ENCODE measurements at regions not wholly inside any gene's neighbourhood (a gene's known extent, or its start where the extent isn't known, plus 50 kb on each side); places are given as distances from the start of the nearest gene placed in this dataset.
A peak's percentile ranks its signal among the peaks of the same experiment; 100 is the strongest.

DNA sequence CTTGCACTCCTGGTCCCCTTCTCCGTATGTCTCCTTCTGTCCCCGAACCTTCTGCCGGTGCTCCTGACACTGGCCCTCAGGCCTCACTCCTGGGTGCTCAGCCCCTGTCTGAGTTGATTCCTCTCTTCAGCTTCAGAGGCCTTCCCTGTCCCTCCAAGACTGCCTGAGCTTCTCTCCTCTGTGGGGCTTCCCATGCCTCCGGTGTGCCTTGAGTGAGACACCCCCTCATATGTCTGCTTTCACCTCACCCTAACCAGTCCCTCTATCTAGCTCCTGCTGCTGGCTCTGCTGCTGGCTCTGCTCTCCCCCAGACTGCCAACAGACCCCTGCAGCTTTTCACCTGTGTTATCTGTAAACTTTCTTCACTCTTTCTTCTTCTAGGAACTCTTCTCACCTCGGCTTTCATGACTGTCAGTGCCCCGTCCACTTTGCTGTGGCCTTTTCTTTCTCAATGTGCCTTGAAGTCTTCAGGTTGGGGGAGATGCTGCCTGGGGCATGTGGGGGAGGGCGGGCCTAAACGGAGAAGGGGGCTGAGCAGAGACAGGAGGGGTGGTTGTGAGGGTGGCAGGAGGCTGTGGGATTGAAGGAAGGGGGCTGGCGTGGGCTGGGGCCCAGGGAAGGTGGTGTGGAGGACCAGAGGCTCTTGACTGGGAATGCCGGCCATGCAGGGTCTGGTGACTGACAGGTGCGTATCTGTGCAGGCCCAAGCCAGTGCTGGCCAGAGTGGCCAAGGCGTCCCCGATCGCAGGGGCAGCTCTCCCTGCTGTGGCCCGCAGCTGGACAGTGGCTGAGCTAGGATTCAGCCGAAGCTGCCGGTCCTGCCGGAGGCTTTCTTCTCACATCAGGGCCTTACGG lies 81.3 kb downstream of the METRNL start:
- H3K4me3 ChIP-seq = no peak overlapping the region
- H3K4me1 ChIP-seq = no peaks in the 10 kb centered on the region
- H3K9me3 ChIP-seq = no peaks in the 10 kb centered on the region
- no peaks in the 10 kb centered on the region for H3K36me3 ChIP-seq (ENCODE audit: low read depth, missing control alignments)
- no peak for TF ChIP-seq POLR2A (IDR thresholded peaks at IDR 0.05)
- TF ChIP-seq, protein P1, sequence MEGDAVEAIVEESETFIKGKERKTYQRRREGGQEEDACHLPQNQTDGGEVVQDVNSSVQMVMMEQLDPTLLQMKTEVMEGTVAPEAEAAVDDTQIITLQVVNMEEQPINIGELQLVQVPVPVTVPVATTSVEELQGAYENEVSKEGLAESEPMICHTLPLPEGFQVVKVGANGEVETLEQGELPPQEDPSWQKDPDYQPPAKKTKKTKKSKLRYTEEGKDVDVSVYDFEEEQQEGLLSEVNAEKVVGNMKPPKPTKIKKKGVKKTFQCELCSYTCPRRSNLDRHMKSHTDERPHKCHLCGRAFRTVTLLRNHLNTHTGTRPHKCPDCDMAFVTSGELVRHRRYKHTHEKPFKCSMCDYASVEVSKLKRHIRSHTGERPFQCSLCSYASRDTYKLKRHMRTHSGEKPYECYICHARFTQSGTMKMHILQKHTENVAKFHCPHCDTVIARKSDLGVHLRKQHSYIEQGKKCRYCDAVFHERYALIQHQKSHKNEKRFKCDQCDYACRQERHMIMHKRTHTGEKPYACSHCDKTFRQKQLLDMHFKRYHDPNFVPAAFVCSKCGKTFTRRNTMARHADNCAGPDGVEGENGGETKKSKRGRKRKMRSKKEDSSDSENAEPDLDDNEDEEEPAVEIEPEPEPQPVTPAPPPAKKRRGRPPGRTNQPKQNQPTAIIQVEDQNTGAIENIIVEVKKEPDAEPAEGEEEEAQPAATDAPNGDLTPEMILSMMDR (IDR thresholded peaks at IDR 0.05) = no peak
- no peak overlapping the region for H3K27ac ChIP-seq
- no peaks in the 10 kb centered on the region for H3K27me3 ChIP-seq
- WGBS, 2 donors = 88 to 90% methylated on average over 17 to 19 of the region's 19 CpGs
- peak; percentile 10 for DNase-seq
- intact Hi-C loops (cut with DNase I; ENCODE audit: low total_unique reads) = no loop called here

DNA sequence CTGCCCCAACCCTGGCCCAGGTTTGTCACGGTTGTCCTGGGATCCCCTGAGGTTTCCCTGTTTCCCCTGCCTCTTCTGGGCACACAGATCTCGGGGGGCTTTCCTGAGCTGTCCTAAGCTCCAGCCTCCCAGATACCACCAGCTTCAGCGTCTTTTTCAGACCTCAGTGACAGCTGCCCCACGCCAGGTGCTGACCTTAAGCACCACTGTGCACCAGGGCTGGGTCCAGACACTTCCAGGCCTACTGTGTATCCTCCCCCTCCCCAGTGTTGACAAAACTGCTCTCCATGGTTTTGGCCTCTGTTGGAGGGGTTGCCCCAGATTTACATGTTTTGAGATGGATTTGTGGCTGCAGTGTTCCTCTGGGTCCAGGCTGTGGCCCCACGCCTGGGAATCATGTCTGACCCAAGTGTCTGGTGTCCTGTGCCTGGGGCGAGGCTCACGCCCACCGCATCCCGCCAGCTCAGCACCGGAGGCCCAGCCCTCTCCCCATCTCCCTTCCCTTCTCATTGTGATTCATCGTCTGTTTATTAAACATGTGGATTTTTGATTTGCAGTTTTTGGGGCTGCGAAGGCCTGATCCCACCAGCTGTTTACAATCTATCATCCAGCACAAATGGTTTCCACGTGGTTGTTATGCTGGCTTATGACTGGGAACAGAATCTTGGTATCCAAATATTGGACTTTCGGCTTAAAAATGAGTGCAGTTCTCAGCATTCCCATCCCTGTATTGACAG lies 82.1 kb downstream of the METRNL start:
- Histone ChIP-seq H3K27ac (no peak overlapping the region), H3K4me1 (no peaks in the 10 kb centered on the region), H3K9me3 (no peaks in the 10 kb centered on the region), H3K36me3 (ENCODE audit: low read depth, missing control alignments) (no peaks in the 10 kb centered on the region), H3K27me3 (no peaks in the 10 kb centered on the region), H3K4me3 (no peak overlapping the region)
- TF ChIP-seq, protein P1 (IDR thresholded peaks at IDR 0.05) = no peak
- no peak for TF ChIP-seq POLR2A (IDR thresholded peaks at IDR 0.05)
- peak; percentile 15 for DNase-seq
- 86 to 88% methylated on average over 13 to 14 of the region's 14 CpGs for WGBS, 2 donors
- intact Hi-C loops (cut with DNase I; ENCODE audit: low total_unique reads) = no loop called here

DNA sequence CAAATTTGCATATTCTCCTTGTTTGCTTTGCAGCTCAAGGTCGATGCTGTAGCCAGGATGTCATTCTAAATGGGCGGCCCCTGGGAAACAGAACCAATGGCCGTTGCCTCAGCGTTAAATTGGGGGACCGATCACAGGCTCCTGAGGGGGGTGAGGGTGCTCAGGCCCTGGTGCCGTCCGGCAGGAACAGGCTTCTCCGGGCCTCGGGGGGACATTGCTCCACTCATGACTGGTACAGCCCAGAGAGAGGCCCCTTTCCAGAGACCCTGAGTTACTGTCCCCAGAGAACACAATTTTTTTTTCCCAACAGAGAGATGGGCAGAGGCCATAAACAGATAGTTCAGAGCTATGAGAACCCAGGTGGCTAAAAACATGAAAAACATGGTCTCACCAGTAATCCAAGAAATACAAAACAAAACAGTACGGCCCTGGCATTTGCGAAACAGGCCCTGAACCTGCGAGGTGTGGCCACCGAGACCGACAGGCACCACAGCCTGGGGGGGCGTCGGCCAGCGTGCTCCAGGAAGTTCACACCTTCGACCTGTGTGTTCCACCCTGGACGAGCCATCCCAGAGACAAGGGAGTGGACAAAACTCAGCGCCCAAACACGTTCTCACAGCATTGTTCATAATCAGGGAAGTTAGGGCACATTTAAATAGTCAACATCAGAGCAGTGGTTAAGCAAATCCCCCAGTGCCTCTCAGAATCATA lies 82.8 kb downstream of the METRNL start:
- 75 to 81% methylated on average over 19 to 21 of the region's 21 CpGs for WGBS, 2 donors
- DNase-seq = peak; percentile 11
- Histone ChIP-seq H3K27ac (no peak overlapping the region), H3K36me3 (ENCODE audit: low read depth, missing control alignments) (no peaks in the 10 kb centered on the region), H3K4me1 (no peaks in the 10 kb centered on the region), H3K4me3 (no peak overlapping the region), H3K9me3 (no peaks in the 10 kb centered on the region), H3K27me3 (no peaks in the 10 kb centered on the region)
- TF ChIP-seq POLR2A (IDR thresholded peaks at IDR 0.05) = no peak
- TF ChIP-seq, protein P1 (IDR thresholded peaks at IDR 0.05) = no peak
- intact Hi-C loops (cut with DNase I; ENCODE audit: low total_unique reads) = no loop called here

DNA sequence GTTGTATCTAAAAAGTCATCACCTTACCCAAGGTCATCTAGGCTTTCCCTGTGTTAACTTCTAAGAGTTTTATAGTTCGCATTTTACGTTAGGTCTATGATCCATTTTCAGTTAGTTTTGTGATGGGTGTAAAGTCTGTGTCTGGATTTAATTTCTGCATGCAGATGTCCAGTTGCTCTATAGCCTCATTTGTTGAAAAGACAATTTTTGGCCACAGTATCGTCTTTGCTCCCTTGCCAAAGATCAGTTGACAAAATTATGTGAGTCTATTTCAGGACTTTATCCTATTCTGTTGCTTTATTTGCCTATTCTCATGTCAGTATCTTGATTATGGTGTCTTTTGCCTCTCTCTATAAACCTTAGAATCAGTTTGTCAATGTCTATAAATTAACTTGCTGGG lies 85.1 kb downstream of the METRNL start:
- Histone ChIP-seq H3K4me1 (no peaks in the 10 kb centered on the region), H3K27ac (no peak overlapping the region), H3K27me3 (no peaks in the 10 kb centered on the region), H3K9me3 (no peaks in the 10 kb centered on the region), H3K36me3 (ENCODE audit: low read depth, missing control alignments) (no peaks in the 10 kb centered on the region), H3K4me3 (no peak overlapping the region)
- no peak for DNase-seq
- intact Hi-C loops (cut with DNase I; ENCODE audit: low total_unique reads) = no loop called here
- WGBS, 2 donors = 86 to 88% methylated on average over 3 of the region's 3 CpGs
- TF ChIP-seq, protein P1 (IDR thresholded peaks at IDR 0.05) = no peak
- no peak for TF ChIP-seq POLR2A (IDR thresholded peaks at IDR 0.05)
